ENCODE measurements at regions not wholly inside any gene's neighbourhood (a gene's known extent, or its start where the extent isn't known, plus 50 kb on each side); places are given as distances from the start of the nearest gene placed in this dataset.

DNA sequence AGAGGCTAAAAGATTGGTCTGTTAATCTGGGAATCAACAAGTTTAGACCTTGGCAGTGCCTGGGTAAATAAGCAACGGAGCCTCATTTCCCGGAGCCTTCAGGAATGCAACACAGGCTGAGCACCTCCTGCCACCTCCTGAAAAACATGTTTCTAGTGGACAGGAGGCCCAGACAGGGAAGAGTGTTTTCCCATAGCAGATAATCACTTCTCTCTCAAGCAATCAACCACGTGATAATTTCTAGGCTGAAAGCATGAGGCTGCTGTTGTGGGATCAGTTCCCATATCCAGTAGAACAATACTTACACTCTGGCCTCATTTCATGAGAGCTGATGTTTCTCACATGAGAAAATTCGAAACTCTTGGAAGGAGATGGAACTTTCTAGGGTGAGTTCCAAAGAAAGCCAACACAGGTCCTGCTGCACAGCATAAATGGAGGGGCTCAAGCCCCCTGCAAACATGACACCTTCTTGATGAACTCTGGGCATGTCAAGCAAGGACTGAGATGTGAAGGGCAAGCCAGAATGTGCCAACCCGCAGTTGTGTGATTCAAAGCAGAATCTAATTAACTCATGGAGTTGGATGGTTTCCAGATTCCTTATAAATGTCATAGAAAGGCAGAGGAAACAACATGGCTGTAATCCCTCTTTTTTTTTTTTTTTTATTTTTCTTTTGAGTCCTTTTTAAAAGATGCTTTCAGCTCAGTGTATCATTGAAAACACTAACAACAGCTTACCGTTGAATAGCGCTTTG lies 228.5 kb upstream of the SESN3 start:
- intact Hi-C loops (cut with DNase I) = no loop called here
- DNase-seq (ENCODE audit: low spot score) = no peak

DNA sequence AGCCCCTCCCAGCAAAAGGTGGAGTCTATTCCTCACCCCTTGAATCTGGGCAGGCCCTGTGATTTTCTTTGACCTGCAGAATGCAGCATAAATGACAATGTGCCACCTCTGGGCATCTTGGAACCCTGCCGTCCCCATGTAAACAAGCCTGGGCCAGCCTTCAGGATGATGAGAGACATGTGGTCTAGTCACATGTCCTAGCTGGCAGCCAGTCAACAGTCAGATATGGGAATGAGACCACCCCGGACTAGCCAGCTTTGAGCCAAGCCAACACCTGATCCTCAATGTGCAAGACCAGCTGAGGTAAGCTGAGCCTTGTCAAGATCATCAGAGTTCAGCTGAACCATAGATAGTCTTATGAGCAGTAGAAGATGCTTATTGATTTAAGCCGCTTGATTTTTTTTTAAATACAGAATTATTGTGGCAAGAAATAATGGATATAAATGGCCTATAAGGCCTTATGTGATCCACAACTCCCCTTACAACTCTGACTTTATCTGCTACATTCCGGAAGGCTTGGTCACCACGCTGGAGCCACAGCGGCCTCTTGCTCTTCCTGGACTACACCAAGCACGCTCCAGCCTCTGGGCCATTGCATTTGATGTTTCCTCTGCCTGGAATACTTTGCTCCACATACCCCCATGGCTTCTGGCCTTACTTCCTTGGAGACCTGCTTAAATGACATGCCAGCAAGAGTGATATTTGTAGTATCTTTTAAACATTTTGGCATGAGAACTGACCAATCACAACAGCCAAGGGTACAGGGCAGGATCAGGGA lies 225.9 kb upstream of the SESN3 start:
- no peak for DNase-seq (ENCODE audit: low spot score)
- intact Hi-C loops (cut with DNase I) = no loop called here

GRCh38 chr11:95455228-95455970 lies 224.4 kb upstream of the SESN3 start:
- intact Hi-C loops (cut with DNase I) = no loop called here
- no peak for DNase-seq (ENCODE audit: low spot score)

GRCh38 chr11:95453616-95454171 lies 222.7 kb upstream of the SESN3 start:
- no peak for DNase-seq (ENCODE audit: low spot score)
- intact Hi-C loops (cut with DNase I) = no loop called here

GRCh38 chr11:95451682-95452081 lies 220.7 kb upstream of the SESN3 start:
- no peak for DNase-seq (ENCODE audit: low spot score)
- intact Hi-C loops (cut with DNase I) = no loop called here

GRCh38 chr11:95451261-95451660 lies 220.3 kb upstream of the SESN3 start:
- intact Hi-C loops (cut with DNase I) = no loop called here
- DNase-seq (ENCODE audit: low spot score) = no peak

DNA sequence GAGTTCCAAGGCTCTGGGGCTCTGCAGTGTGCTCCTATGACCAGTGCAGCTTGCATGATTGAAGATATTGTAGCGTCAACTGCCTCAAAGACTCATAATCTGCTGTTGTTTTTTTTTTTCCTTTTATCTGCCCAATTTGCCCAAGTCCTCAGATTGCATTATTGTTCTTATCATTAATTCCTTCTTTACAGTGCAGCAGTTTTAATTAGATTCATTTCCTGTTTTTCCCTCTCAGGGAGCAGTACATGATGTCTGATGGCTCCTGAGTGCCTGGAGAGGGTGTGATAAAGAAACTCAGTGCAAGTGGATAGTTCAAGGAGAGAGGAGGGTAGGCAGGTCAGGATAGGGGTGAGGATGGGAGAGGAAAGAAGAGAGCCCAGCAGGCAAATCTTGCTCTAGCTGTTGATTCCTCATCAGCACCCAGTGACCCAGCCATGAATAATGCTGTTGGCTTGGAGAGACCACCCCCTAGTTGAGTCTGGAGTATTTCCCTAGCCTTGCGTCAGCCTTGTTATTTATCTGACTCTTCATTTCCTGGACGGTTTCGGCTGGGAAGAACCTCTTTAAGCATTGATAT lies 219.6 kb upstream of the SESN3 start:
- intact Hi-C loops (cut with DNase I) = no loop called here

DNA sequence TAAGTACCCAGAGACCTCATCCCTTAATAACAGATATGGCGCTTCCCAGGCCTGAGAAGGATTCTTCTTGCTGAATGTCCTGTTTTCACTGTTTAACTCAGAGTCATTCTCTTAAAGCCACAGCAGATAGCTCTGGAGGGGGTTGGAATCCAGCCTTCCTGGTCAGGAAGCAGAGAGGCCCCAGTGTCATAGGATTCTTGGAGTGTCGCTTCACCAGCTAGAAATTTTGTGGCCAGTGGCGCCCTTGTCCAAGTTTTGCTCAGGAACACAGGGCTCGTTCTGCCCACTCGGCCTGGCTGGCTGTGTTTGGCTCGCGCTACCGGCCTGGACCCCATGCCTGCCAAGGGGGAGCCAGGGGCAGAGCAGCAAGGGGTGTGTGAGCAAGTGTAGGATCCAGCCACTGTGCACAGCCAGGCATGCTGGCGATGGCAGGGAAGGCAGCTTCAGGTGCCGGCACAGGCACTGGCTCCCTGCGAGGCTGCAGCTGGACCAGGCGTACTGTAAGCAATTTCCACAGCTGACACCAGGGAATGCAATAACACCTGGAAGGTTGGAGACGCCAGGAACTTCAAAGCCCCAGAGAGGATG lies 214.8 kb upstream of the SESN3 start:
- intact Hi-C loops (cut with DNase I) = no loop called here
- DNase-seq (ENCODE audit: low spot score) = no peak

More for the DNA sequence above, 219.6 kb upstream of the SESN3 start:
- DNase-seq (ENCODE audit: low spot score) = no peak

GRCh38 chr11:95444309-95445241 lies 213.6 kb upstream of the SESN3 start:
- no peak for DNase-seq (ENCODE audit: low spot score)

DNA sequence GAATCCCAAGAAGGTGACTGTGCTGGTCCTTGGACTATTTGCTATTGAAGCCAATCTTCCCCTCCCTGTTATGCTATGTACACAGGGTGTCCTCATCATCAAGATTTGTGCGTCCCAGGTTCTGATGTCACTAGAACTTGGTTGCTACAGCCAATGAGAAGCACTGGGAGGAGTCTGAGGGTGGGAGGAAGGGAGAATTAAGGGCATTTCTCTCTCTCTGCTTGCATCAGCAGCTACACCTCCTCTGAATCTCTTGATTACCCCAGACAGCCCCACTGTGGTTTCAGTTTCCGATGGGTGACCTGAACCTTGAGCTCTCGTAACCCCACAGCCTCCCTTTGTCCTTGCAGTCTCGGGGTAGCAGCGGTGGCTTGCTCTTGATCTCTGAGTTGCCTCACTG lies 212.4 kb upstream of the SESN3 start:
- intact Hi-C loops (cut with DNase I) = no loop called here
- DNase-seq (ENCODE audit: low spot score) = no peak

More at GRCh38 chr11:95444309-95445241, 213.6 kb upstream of the SESN3 start:
- intact Hi-C loops (cut with DNase I) = no loop called here

DNA sequence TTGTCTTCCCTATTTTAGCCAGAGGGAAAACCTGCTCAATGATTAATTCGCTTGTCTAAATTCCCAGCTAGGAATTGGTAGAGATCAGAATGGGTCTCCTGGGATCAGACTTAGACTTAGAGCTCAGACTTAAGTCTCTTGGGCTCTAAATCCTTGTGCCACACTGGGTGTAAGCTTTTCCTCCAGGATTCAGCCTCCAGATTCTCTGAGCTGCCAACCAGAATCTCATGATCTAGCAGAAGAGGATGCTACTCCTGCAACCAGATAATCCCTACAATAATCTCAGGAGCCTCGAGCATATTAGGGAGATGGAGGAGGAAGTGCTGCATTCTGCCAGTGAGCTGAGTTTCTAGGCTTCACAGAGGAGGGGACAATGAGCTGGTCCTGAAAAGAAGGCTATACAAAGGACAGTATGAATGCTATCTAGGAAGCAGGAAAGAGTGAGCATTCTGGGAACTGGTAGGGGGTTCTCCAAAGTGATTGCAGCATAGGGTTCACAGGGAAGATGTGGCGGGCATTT lies 211.6 kb upstream of the SESN3 start:
- no peak for DNase-seq (ENCODE audit: low spot score)
- intact Hi-C loops (cut with DNase I) = no loop called here

GRCh38 chr11:95435628-95436353 lies 204.8 kb upstream of the SESN3 start:
- intact Hi-C loops (cut with DNase I) = no loop called here
- no peak for DNase-seq (ENCODE audit: low spot score)

DNA sequence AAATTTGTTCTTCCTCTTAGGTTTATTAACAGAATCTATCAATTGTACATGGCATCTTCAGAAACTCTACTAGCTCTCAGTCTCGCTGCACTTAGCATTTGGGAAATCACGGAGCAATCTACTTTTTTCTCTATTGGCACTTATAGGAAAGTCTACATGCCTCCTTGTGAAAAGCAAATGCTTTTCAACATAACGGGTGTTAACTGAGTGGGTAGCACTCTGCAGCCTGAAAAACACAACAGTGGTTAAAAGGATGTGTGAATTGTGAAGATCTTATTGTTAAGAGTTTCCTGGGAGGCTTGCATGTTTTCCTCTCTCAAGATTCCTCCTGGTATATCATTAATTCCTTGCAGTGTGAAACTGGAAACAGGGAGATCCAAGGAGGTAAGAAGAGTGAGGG lies 204.2 kb upstream of the SESN3 start:
- no peak for DNase-seq (ENCODE audit: low spot score)

GRCh38 chr11:95434489-95435057 lies 203.6 kb upstream of the SESN3 start:
- DNase-seq (ENCODE audit: low spot score) = no peak
- intact Hi-C loops (cut with DNase I) = no loop called here

More for the DNA sequence above, 204.2 kb upstream of the SESN3 start:
- intact Hi-C loops (cut with DNase I) = no loop called here

- no peak for DNase-seq (ENCODE audit: low spot score)
- intact Hi-C loops (cut with DNase I) = no loop called here
Measured at GRCh38 chr11:95434009-95434408, 203.0 kb upstream of the SESN3 start.

- intact Hi-C loops (cut with DNase I) = no loop called here
- no peak for DNase-seq (ENCODE audit: low spot score)
Measured at GRCh38 chr11:95432714-95433503, 201.9 kb upstream of the SESN3 start.
